ENCODE measurements at regions not wholly inside any gene's neighbourhood (a gene's known extent, or its start where the extent isn't known, plus 50 kb on each side); places are given as distances from the start of the nearest gene placed in this dataset.
"Not testable (repeated sequence)": the region's sequence is repeated elsewhere in the genome, so short reads cannot be mapped to it uniquely, and the experiment has no call there.

GRCh38 chr17:71646890-71647289, 473.9 kb upstream of the SOX9 start:
- H3K9me3 ChIP-seq (ENCODE audit: control insufficient read depth in 2 of 2, insufficient read depth in 1 of 2, low read depth in 1 of 2, low read length in 1 of 2); H3K27me3 ChIP-seq (ENCODE audit: control insufficient read depth in 3 of 3, insufficient read depth in 3 of 3, low read length in 3 of 3); FAIRE-seq; H3K4me3 ChIP-seq (ENCODE audit: low read depth in 1 of 3, low read length in 3 of 3); H3K4me1 ChIP-seq (ENCODE audit: control insufficient read depth in 3 of 3, insufficient read depth in 2 of 3, low read depth in 1 of 3, low read length in 2 of 3); H3K36me3 ChIP-seq (ENCODE audit: control insufficient read depth in 3 of 3, insufficient read depth in 2 of 3, low read depth in 1 of 3, low read length in 3 of 3); H3K27ac ChIP-seq (ENCODE audit: low read depth in 1 of 3, low read length in 2 of 3); DNase-seq: not testable (repeated sequence)
- 74 to 80% (median 77%) methylated on average over 2 of the region's 2 CpGs for WGBS, 3 donors

DNA sequence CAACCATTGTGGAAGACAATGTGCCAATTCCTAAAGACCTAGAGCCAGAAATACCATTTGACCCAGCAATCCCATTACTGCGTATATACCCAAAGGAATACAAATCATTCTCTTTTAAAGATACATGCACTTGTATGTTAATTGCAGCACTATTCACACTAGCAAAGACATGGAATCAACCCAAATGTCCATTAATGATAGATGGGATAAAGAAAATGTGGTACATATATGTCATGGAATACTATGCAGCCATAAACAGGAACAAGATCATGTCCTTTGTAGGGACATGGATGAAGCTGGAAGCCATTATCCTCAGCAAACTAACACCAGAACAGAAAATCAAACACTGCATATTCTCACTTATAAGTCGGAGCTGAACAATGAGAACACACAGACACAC, 472.5 kb upstream of the SOX9 start:
- FAIRE-seq; H3K27ac ChIP-seq (ENCODE audit: low read depth in 1 of 3, low read length in 2 of 3); DNase-seq; H3K36me3 ChIP-seq (ENCODE audit: control insufficient read depth in 3 of 3, insufficient read depth in 2 of 3, low read depth in 1 of 3, low read length in 3 of 3); H3K27me3 ChIP-seq (ENCODE audit: control insufficient read depth in 3 of 3, insufficient read depth in 3 of 3, low read length in 3 of 3); H3K9me3 ChIP-seq (ENCODE audit: control insufficient read depth in 2 of 2, insufficient read depth in 1 of 2, low read depth in 1 of 2, low read length in 1 of 2); H3K4me3 ChIP-seq (ENCODE audit: low read depth in 1 of 3, low read length in 3 of 3); H3K4me1 ChIP-seq (ENCODE audit: control insufficient read depth in 3 of 3, insufficient read depth in 2 of 3, low read depth in 1 of 3, low read length in 2 of 3): not testable (repeated sequence)
- 98 to 100% (median 100%) methylated on average over 2 of the region's 2 CpGs for WGBS, 3 donors

- Histone ChIP-seq H3K27me3 (ENCODE audit: control insufficient read depth in 3 of 3, insufficient read depth in 3 of 3, low read length in 3 of 3) (no peaks in the 10 kb centered on the region), H3K36me3 (ENCODE audit: control insufficient read depth in 3 of 3, insufficient read depth in 2 of 3, low read depth in 1 of 3, low read length in 3 of 3) (no peaks in the 10 kb centered on the region), H3K4me3 (ENCODE audit: low read depth in 1 of 3, low read length in 3 of 3) (no peak overlapping the region), H3K9me3 (ENCODE audit: control insufficient read depth in 2 of 2, insufficient read depth in 1 of 2, low read depth in 1 of 2, low read length in 1 of 2) (no peaks in the 10 kb centered on the region), H3K4me1 (ENCODE audit: control insufficient read depth in 3 of 3, insufficient read depth in 2 of 3, low read depth in 1 of 3, low read length in 2 of 3) (no peaks in the 10 kb centered on the region), H3K27ac (ENCODE audit: low read depth in 1 of 3, low read length in 2 of 3) (no peak overlapping the region)
- no peak for FAIRE-seq
- DNase-seq: no peak
Observed at GRCh38 chr17:71649941-71650350, 470.9 kb upstream of the SOX9 start.

- Histone ChIP-seq H3K4me1 (ENCODE audit: control insufficient read depth in 3 of 3, insufficient read depth in 2 of 3, low read depth in 1 of 3, low read length in 2 of 3) (no peaks in the 10 kb centered on the region), H3K36me3 (ENCODE audit: control insufficient read depth in 3 of 3, insufficient read depth in 2 of 3, low read depth in 1 of 3, low read length in 3 of 3) (no peaks in the 10 kb centered on the region), H3K4me3 (ENCODE audit: low read depth in 1 of 3, low read length in 3 of 3) (no peak overlapping the region), H3K27me3 (ENCODE audit: control insufficient read depth in 3 of 3, insufficient read depth in 3 of 3, low read length in 3 of 3) (no peaks in the 10 kb centered on the region), H3K27ac (ENCODE audit: low read depth in 1 of 3, low read length in 2 of 3) (no peak overlapping the region), H3K9me3 (ENCODE audit: control insufficient read depth in 2 of 2, insufficient read depth in 1 of 2, low read depth in 1 of 2, low read length in 1 of 2) (no peaks in the 10 kb centered on the region)
- DNase-seq (no peak), FAIRE-seq (no peak)
Observed at GRCh38 chr17:71655542-71655941, 465.3 kb upstream of the SOX9 start.

DNA sequence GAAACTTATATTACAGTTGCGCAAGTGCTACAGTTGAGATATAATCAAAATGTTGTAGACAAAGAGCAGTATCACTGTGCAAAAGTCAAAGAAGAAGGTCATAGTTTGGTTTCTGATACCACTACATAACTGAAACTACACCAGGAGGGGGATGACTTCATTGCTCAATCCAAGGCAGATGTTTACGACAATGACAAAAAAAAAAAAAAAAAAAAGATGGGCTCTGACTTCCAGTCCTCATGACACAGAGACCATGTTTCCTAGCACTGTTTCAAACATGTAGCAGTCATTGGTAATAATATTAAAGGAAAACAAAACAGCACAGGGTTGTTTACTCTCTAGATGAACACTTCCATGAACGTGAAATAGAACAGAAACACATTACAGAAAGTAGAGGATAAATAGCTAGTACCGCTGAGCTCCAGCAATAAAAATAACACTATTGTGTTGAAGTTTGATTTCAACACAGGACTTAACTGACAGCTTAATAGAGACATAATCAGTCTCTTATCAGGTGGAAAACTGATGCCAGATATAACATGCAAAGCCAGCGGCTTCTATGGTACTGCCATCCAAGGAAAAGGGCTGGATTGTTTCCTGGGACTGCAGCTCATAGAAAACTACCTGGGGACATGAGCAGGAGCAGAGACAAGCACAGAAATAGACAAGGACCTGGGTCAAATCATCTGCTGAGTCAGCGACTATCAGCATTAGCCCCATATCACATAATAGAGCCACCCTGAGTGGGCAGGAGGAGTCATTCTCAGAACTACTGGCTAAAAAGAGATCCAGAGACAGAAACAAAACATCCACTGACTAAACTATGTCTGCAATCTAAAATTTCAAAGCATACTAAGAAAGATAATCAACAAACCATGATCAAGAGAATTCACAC, 463.6 kb upstream of the SOX9 start:
- no peak overlapping the region for H3K27ac ChIP-seq (ENCODE audit: low read depth in 1 of 3, low read length in 2 of 3)
- FAIRE-seq (no peak), DNase-seq (peak; percentile 42 to 44)
- no peaks in the 10 kb centered on the region for H3K4me1 ChIP-seq (ENCODE audit: control insufficient read depth in 3 of 3, insufficient read depth in 2 of 3, low read depth in 1 of 3, low read length in 2 of 3)
- no peaks in the 10 kb centered on the region for H3K36me3 ChIP-seq (ENCODE audit: control insufficient read depth in 3 of 3, insufficient read depth in 2 of 3, low read depth in 1 of 3, low read length in 3 of 3)
- H3K4me3 ChIP-seq (ENCODE audit: low read depth in 1 of 3, low read length in 3 of 3): no peak overlapping the region
- no peaks in the 10 kb centered on the region for H3K9me3 ChIP-seq (ENCODE audit: control insufficient read depth in 2 of 2, insufficient read depth in 1 of 2, low read depth in 1 of 2, low read length in 1 of 2)
- 17 to 56% (median 34%) methylated on average over 6 of the region's 6 CpGs for WGBS, 3 donors
- H3K27me3 ChIP-seq (ENCODE audit: control insufficient read depth in 3 of 3, insufficient read depth in 3 of 3, low read length in 3 of 3): no peaks in the 10 kb centered on the region

DNA sequence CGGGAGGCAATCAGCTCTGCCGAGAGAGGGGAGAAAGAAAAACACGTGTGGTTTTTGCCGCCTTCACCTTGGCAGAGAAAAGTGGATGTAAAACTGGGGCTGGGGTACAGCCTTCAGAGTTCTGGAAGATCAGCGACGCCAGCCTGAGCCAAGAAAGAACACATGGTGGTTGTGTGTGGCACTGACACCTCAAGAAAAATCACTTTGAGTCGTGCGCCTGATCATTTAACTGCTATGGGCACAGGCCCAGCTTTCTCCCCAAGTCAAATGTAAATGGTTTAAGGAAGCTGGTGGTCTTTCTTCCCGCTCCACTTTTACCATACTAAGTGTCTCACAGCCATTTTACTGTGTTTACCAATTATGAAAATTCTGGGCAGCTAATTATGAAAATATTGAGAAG, 461.8 kb upstream of the SOX9 start:
- no peaks in the 10 kb centered on the region for H3K27me3 ChIP-seq (ENCODE audit: control insufficient read depth in 3 of 3, insufficient read depth in 3 of 3, low read length in 3 of 3)
- H3K4me1 ChIP-seq (ENCODE audit: control insufficient read depth in 3 of 3, insufficient read depth in 2 of 3, low read depth in 1 of 3, low read length in 2 of 3): no peaks in the 10 kb centered on the region
- no peak overlapping the region for H3K4me3 ChIP-seq (ENCODE audit: low read depth in 1 of 3, low read length in 3 of 3)
- H3K27ac ChIP-seq (ENCODE audit: low read depth in 1 of 3, low read length in 2 of 3): no peak overlapping the region
- DNase-seq (no peak), FAIRE-seq (no peak)
- no peaks in the 10 kb centered on the region for H3K36me3 ChIP-seq (ENCODE audit: control insufficient read depth in 3 of 3, insufficient read depth in 2 of 3, low read depth in 1 of 3, low read length in 3 of 3)
- no peaks in the 10 kb centered on the region for H3K9me3 ChIP-seq (ENCODE audit: control insufficient read depth in 2 of 2, insufficient read depth in 1 of 2, low read depth in 1 of 2, low read length in 1 of 2)
- WGBS, 3 donors: 87 to 94% (median 90%) methylated on average over 9 of the region's 9 CpGs

DNA sequence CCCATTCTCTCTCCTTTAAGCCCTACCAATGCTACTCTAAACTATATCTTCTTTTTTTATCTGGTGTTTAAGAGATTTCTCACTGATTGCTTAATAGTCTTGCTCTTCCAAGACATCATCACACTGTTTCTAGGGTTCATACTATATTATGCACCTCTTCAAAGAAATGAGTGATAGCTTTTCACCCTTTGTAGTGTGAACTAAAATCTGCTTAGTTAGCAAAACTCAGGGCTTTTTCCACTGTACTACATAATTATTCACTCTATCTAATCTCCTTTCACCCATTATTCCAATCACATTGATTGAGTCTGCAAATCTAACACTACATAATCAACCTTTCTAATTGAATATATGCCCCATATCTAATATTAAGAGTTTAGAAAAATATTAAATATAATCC, 456.0 kb upstream of the SOX9 start:
- Histone ChIP-seq H3K27me3 (ENCODE audit: control insufficient read depth in 3 of 3, insufficient read depth in 3 of 3, low read length in 3 of 3) (no peaks in the 10 kb centered on the region), H3K4me1 (ENCODE audit: control insufficient read depth in 3 of 3, insufficient read depth in 2 of 3, low read depth in 1 of 3, low read length in 2 of 3) (no peaks in the 10 kb centered on the region), H3K4me3 (ENCODE audit: low read depth in 1 of 3, low read length in 3 of 3) (no peak overlapping the region), H3K36me3 (ENCODE audit: control insufficient read depth in 3 of 3, insufficient read depth in 2 of 3, low read depth in 1 of 3, low read length in 3 of 3) (no peaks in the 10 kb centered on the region), H3K9me3 (ENCODE audit: control insufficient read depth in 2 of 2, insufficient read depth in 1 of 2, low read depth in 1 of 2, low read length in 1 of 2) (no peaks in the 10 kb centered on the region), H3K27ac (ENCODE audit: low read depth in 1 of 3, low read length in 2 of 3) (no peak overlapping the region)
- DNase-seq (no peak), FAIRE-seq (no peak)

DNA sequence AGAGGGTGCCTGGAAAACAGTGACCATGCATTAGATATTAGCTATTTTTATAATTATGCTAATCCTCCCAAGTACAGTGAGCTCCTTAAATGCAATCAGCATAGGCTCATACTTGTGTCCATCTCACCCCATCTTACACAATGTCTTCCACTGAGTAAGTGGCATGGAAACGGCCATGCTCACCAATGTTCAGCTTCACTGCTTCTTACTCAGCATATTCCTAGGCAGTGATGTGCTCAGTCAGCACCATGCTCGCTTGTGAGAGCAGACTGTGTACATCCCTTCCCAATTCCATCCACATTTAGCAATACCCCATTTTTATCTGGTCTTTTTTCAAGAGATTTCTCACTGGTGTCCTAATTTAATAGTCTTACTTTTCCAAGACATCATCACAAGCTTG, 454.8 kb upstream of the SOX9 start:
- no peaks in the 10 kb centered on the region for H3K9me3 ChIP-seq (ENCODE audit: control insufficient read depth in 2 of 2, insufficient read depth in 1 of 2, low read depth in 1 of 2, low read length in 1 of 2)
- DNase-seq: no peak
- no peak overlapping the region for H3K27ac ChIP-seq (ENCODE audit: low read depth in 1 of 3, low read length in 2 of 3)
- no peaks in the 10 kb centered on the region for H3K4me1 ChIP-seq (ENCODE audit: control insufficient read depth in 3 of 3, insufficient read depth in 2 of 3, low read depth in 1 of 3, low read length in 2 of 3)
- H3K36me3 ChIP-seq (ENCODE audit: control insufficient read depth in 3 of 3, insufficient read depth in 2 of 3, low read depth in 1 of 3, low read length in 3 of 3): no peaks in the 10 kb centered on the region
- H3K27me3 ChIP-seq (ENCODE audit: control insufficient read depth in 3 of 3, insufficient read depth in 3 of 3, low read length in 3 of 3): no peaks in the 10 kb centered on the region
- 72 to 76% (median 73%) methylated on average over 2 of the region's 2 CpGs for WGBS, 3 donors
- no peak overlapping the region for H3K4me3 ChIP-seq (ENCODE audit: low read depth in 1 of 3, low read length in 3 of 3)
- FAIRE-seq: no peak

DNA sequence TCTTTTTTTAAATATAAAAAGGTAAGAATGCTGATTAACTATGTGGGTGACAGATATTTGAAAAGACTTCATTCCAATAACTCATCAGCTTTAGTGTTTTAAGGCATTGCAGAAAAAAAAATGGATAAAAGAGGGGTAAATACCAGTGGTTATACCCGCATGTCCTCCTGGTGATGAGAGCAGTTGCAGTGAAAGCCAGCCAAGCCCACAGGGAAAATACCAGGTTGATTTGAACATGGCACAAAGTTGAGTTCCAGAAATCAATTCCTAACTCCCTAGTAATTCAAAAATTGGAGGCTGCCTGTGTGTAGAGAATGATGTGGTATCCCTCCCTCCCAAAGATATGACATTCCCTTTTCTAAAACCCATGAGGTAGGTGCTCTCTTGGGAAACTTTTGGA, 453.2 kb upstream of the SOX9 start:
- no peak overlapping the region for H3K27ac ChIP-seq (ENCODE audit: low read depth in 1 of 3, low read length in 2 of 3)
- H3K4me3 ChIP-seq (ENCODE audit: low read depth in 1 of 3, low read length in 3 of 3): no peak overlapping the region
- H3K36me3 ChIP-seq (ENCODE audit: control insufficient read depth in 3 of 3, insufficient read depth in 2 of 3, low read depth in 1 of 3, low read length in 3 of 3): no peaks in the 10 kb centered on the region
- no peaks in the 10 kb centered on the region for H3K9me3 ChIP-seq (ENCODE audit: control insufficient read depth in 2 of 2, insufficient read depth in 1 of 2, low read depth in 1 of 2, low read length in 1 of 2)
- no peak for FAIRE-seq
- no peak for DNase-seq
- no peaks in the 10 kb centered on the region for H3K4me1 ChIP-seq (ENCODE audit: control insufficient read depth in 3 of 3, insufficient read depth in 2 of 3, low read depth in 1 of 3, low read length in 2 of 3)
- WGBS, 3 donors: 88 to 100% (median 97%) methylated on average over 1 of the region's 1 CpG
- no peaks in the 10 kb centered on the region for H3K27me3 ChIP-seq (ENCODE audit: control insufficient read depth in 3 of 3, insufficient read depth in 3 of 3, low read length in 3 of 3)
